ENCODE measurements at regions not wholly inside any gene's neighbourhood (a gene's known extent, or its start where the extent isn't known, plus 50 kb on each side); places are given as distances from the start of the nearest gene placed in this dataset.

- TF ChIP-seq PAX8 (IDR thresholded peaks at IDR 0.05), result no peak
- peak; percentile 97 for TF ChIP-seq ATF7 (IDR thresholded peaks at IDR 0.05; ENCODE audit: low read depth)
- TF ChIP-seq MYB (IDR thresholded peaks at IDR 0.05; ENCODE audit: borderline replicate concordance, low read depth, low read length), result peak; percentile 72; the same call in 1 of the 2 replicates
- no peak for TF ChIP-seq ZNF274 (IDR thresholded peaks at IDR 0.05; ENCODE audit: insufficient read depth, insufficient read length)
- TF ChIP-seq WRNIP1 (IDR thresholded peaks at IDR 0.05; ENCODE audit: borderline replicate concordance, low read depth, low read length), result no peak
- no peak for TF ChIP-seq ZBTB33 (IDR thresholded peaks at IDR 0.05)
- no peak for TF ChIP-seq KAT2A (conservative IDR thresholded peaks at IDR 0.05; ENCODE audit: control insufficient read depth, low read depth, low read length)
- no peak for TF ChIP-seq PBX3 (IDR thresholded peaks at IDR 0.05; ENCODE audit: insufficient replicate concordance, low read depth, low read length)
- no peak for TF ChIP-seq HDGF (IDR thresholded peaks at IDR 0.05)
- no peak for TF ChIP-seq CBX3 (IDR thresholded peaks at IDR 0.05; ENCODE audit: borderline replicate concordance, low read depth)
- TF ChIP-seq ZNF687 (IDR thresholded peaks at IDR 0.05), result no peak
- TF ChIP-seq MXI1 (IDR thresholded peaks at IDR 0.05; ENCODE audit: low read depth, low read length), result peak; percentile 80; the same call in 1 of the 2 replicates
- peak; percentile 99 for TF ChIP-seq MTA3 (IDR thresholded peaks at IDR 0.05; ENCODE audit: borderline replicate concordance, low read length)
- 0 out of 2 replicates have a peak, but pooled peaks have one; percentile 72 for TF ChIP-seq JUND (IDR thresholded peaks at IDR 0.05; ENCODE audit: low read depth, low read length)
- TF ChIP-seq ZBTB40 (IDR thresholded peaks at IDR 0.05; ENCODE audit: borderline replicate concordance), result no peak
- no peak for TF ChIP-seq ESRRA (IDR thresholded peaks at IDR 0.05; ENCODE audit: low read length)
- TF ChIP-seq PKNOX1 (IDR thresholded peaks at IDR 0.05), result peak; percentile 91
- TF ChIP-seq CREM (IDR thresholded peaks at IDR 0.05; ENCODE audit: low read depth), result peak; percentile 96
- TF ChIP-seq SIX5 (IDR thresholded peaks at IDR 0.05; ENCODE audit: low read depth, low read length, severe bottlenecking), result no peak
Observed at GRCh38 chr2:39492095-39492590, 55.1 kb upstream of the MAP4K3 start (continued).
